ENCODE measurements at regions not wholly inside any gene's neighbourhood (a gene's known extent, or its start where the extent isn't known, plus 50 kb on each side); places are given as distances from the start of the nearest gene placed in this dataset.
"Not testable (repeated sequence)": the region's sequence is repeated elsewhere in the genome, so short reads cannot be mapped to it uniquely, and the experiment has no call there.

GRCh38 chr12:68552605-68553195 lies 58.0 kb upstream of the RAP1B start:
- not testable (repeated sequence) for H3K27me3 ChIP-seq (ENCODE audit: control insufficient read depth in 5 of 5, insufficient read depth in 4 of 5, low read length in 5 of 5); H3K27ac ChIP-seq (ENCODE audit: low read depth, low read length); H3K4me3 ChIP-seq (ENCODE audit: low read depth in 1 of 5, low read length in 5 of 5); H3K9me3 ChIP-seq (ENCODE audit: control insufficient read depth in 5 of 5, low read length in 5 of 5); H3K4me1 ChIP-seq (ENCODE audit: control insufficient read depth in 5 of 5, insufficient read depth in 5 of 5, low read length in 5 of 5); H3K36me3 ChIP-seq (ENCODE audit: control insufficient read depth in 5 of 5, insufficient read depth in 5 of 5, low read length in 5 of 5); H3K9ac ChIP-seq (ENCODE audit: low read length in 5 of 5)

GRCh38 chr12:68557011-68557730 lies 53.5 kb upstream of the RAP1B start:
- Histone ChIP-seq H3K27ac (ENCODE audit: low read depth, low read length) (no peak overlapping the region), H3K4me1 (ENCODE audit: control insufficient read depth in 5 of 5, insufficient read depth in 5 of 5, low read length in 5 of 5) (peaks cover 1 to 13% (median 11%) of the 10 kb centered on the region in 5 donors), H3K9ac (ENCODE audit: low read length in 5 of 5) (no peak overlapping the region), H3K27me3 (ENCODE audit: control insufficient read depth in 5 of 5, insufficient read depth in 4 of 5, low read length in 5 of 5) (no peaks in the 10 kb centered on the region), H3K36me3 (ENCODE audit: control insufficient read depth in 5 of 5, insufficient read depth in 5 of 5, low read length in 5 of 5) (no peaks in the 10 kb centered on the region), H3K4me3 (ENCODE audit: low read depth in 1 of 5, low read length in 5 of 5) (no peak overlapping the region), H3K9me3 (ENCODE audit: control insufficient read depth in 5 of 5, low read length in 5 of 5) (no peaks in the 10 kb centered on the region)

- Histone ChIP-seq H3K36me3 (ENCODE audit: control insufficient read depth in 5 of 5, insufficient read depth in 5 of 5, low read length in 5 of 5) (no peaks in the 10 kb centered on the region), H3K27ac (ENCODE audit: low read depth, low read length) (no peak overlapping the region), H3K27me3 (ENCODE audit: control insufficient read depth in 5 of 5, insufficient read depth in 4 of 5, low read length in 5 of 5) (no peaks in the 10 kb centered on the region), H3K9me3 (ENCODE audit: control insufficient read depth in 5 of 5, low read length in 5 of 5) (no peaks in the 10 kb centered on the region), H3K4me3 (ENCODE audit: low read depth in 1 of 5, low read length in 5 of 5) (no peak overlapping the region), H3K4me1 (ENCODE audit: control insufficient read depth in 5 of 5, insufficient read depth in 5 of 5, low read length in 5 of 5) (peaks cover 1 to 13% (median 11%) of the 10 kb centered on the region in 5 donors), H3K9ac (ENCODE audit: low read length in 5 of 5) (no peak overlapping the region)
Measured at GRCh38 chr12:68559246-68559645, 51.5 kb upstream of the RAP1B start.

DNA sequence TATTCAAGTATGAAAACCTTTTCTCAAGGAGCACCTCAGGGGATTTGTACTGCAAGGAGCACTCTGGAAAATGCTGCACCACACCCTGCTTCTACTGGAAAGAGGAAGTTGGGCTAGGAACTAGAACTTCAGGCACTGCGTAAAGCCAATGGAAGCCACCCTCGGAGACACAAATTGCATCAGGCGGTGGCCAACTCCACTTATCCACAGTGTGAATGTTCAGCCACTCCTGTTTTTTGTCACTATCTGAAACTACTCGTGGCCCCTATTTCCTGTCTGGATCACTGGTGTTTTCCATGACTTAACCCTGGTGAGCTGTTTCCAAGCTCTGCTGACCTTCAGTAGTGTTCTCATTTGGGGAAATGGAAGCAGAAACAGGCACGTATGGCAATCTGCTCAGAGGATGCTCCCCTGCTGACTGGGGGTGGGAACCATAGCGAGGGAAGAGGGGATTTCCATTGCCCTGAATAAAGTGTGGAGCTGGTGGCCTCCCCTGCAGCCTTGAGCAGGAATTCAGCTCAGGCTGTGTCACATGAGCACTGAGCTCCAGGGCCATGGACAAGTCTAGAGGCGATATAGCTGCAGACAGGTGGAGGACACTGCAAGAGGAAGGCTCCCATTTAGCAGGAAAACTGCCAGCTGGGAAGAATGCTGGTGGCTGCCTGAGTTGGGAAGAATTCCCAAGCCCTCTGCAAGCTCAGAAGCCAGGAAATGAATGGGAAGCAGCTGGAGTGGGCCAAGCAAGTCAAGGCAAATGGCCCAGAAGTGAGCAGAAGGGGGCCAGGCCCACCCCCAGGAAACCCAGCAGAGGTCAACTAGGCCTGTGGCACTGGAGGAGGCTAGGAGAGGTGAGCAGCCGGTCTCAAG lies 50.5 kb upstream of the RAP1B start:
- H3K4me1 ChIP-seq (ENCODE audit: control insufficient read depth in 5 of 5, insufficient read depth in 5 of 5, low read length in 5 of 5) = peaks cover 1 to 15% (median 14%) of the 10 kb centered on the region in 5 donors
- no peaks in the 10 kb centered on the region for H3K9me3 ChIP-seq (ENCODE audit: control insufficient read depth in 5 of 5, low read length in 5 of 5)
- H3K9ac ChIP-seq (ENCODE audit: low read length in 5 of 5) = no peak overlapping the region
- no peaks in the 10 kb centered on the region for H3K36me3 ChIP-seq (ENCODE audit: control insufficient read depth in 5 of 5, insufficient read depth in 5 of 5, low read length in 5 of 5)
- H3K4me3 ChIP-seq (ENCODE audit: low read depth in 1 of 5, low read length in 5 of 5) = peak overlapping the region in 1 of 5 donors; percentile 1
- H3K27ac ChIP-seq (ENCODE audit: low read depth, low read length) = no peak overlapping the region
- H3K27me3 ChIP-seq (ENCODE audit: control insufficient read depth in 5 of 5, insufficient read depth in 4 of 5, low read length in 5 of 5) = no peaks in the 10 kb centered on the region

DNA sequence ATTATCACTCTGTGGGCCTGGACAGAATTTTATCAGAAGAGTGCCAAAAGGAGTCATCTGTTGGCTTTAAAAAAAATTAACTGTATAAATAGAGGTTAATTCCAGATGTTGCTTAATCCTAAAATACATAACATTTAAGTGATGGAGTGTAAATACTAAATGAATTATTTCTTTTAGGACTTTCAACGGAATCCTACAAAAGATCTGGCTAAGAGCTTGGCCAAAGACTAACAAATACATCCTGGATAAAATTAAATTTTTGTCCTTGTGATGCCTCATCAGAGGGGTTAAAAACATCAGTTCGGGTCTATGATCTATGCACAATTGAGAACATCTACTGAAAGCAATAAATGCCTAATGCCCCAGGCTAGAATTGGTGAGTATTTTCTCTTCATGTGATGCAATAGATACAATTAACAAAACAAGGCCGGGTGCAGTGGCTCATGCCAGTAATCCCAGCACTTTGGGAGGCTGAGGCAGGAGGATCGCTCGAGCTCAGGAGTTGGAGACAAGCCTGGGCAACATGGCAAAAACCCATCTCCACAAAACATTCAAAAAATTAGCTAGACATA lies 49.8 kb upstream of the RAP1B start:
- H3K36me3 ChIP-seq (ENCODE audit: control insufficient read depth in 5 of 5, insufficient read depth in 5 of 5, low read length in 5 of 5) = no peaks in the 10 kb centered on the region
- no peak overlapping the region for H3K4me3 ChIP-seq (ENCODE audit: low read depth in 1 of 5, low read length in 5 of 5)
- H3K9ac ChIP-seq (ENCODE audit: low read length in 5 of 5) = no peak overlapping the region
- H3K27me3 ChIP-seq (ENCODE audit: control insufficient read depth in 5 of 5, insufficient read depth in 4 of 5, low read length in 5 of 5) = no peaks in the 10 kb centered on the region
- H3K4me1 ChIP-seq (ENCODE audit: control insufficient read depth in 5 of 5, insufficient read depth in 5 of 5, low read length in 5 of 5) = peaks cover 1 to 21% (median 19%) of the 10 kb centered on the region in 5 donors
- H3K27ac ChIP-seq (ENCODE audit: low read depth, low read length) = no peak overlapping the region
- no peaks in the 10 kb centered on the region for H3K9me3 ChIP-seq (ENCODE audit: control insufficient read depth in 5 of 5, low read length in 5 of 5)

All from subcutaneous abdominal adipose tissue (tissue), 5 donors.